ENCODE measurements at regions not wholly inside any gene's neighbourhood (a gene's known extent, or its start where the extent isn't known, plus 50 kb on each side); places are given as distances from the start of the nearest gene placed in this dataset.

DNA sequence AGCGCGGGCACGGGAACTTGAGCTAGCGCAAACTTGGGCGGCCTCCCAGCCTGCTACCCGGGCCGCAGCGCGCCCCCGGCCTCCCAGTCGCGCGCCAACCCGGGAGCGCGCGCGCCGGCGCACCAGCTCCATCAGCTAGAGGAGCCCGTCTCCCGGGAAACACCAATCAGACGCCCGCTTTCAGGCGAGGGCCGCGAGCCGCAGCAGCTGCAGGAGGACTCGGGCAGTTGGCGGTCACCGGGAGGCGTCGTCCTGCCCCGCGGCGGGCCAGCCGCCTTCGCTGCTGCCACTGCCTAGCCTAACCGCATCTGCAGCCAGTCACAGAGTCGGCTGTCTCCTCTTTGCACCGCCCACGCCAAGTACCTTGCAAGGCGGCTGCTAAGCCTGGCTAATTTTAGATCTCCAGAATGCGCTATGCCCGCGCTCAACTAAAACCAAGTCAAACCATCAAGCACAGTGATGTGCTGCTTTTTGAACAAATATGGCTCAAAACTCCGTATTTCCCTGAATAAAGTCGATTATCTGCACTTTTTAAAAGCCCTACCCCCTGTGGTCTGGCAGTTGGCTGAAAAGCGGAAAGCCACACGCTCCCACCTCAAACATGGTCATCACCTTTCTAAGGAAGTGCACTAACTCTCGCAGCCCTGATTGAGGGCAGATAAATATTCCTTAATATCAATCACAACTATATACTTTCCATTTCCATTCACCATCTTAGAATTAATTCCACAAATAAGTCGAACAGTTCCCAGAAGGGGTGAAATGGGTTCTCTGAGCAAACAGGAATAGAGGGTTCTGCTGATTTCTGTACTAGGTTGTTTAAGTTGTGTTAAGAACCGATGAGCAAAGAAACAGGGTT lies 221.8 kb downstream of the MEF2C start:
- H3K4me1 ChIP-seq (ENCODE audit: low read length): peaks cover 30% of the 10 kb centered on the region
- H4K20me1 ChIP-seq (ENCODE audit: insufficient read depth, low read length): no peaks in the 10 kb centered on the region

GRCh38 chr5:88660264-88660946 lies 222.6 kb downstream of the MEF2C start:
- Histone ChIP-seq H3F3A (ENCODE audit: insufficient read depth, low read length) (peaks cover 36% of the 10 kb centered on the region), H2AFZ (ENCODE audit: low read length) (peak overlapping the region; percentile 60), H3K4me2 (ENCODE audit: low read depth, low read length) (peak overlapping the region; percentile 93), H3K9me2 (replicated peaks; ENCODE audit: insufficient read depth, low read length) (no peaks in the 10 kb centered on the region), H4K20me1 (ENCODE audit: insufficient read depth, low read length) (no peaks in the 10 kb centered on the region), H3K27ac (ENCODE audit: low read length) (peak overlapping the region; percentile 98), H3K27me3 (replicated peaks; ENCODE audit: insufficient read depth, low read length) (no peaks in the 10 kb centered on the region), H3K4me3 (ENCODE audit: low read length) (peak overlapping the region; percentile 80), H3K4me1 (ENCODE audit: low read length) (peaks cover 27% of the 10 kb centered on the region), H3K36me3 (replicated peaks; ENCODE audit: insufficient read depth, low read length) (no peaks in the 10 kb centered on the region), H3K9me3 (replicated peaks; ENCODE audit: insufficient read depth, low read length) (no peaks in the 10 kb centered on the region), H3K79me2 (ENCODE audit: low read length) (peaks cover 9% of the 10 kb centered on the region), H3K9ac (ENCODE audit: low read length) (peak overlapping the region; percentile 86)
- DNase-seq: peak; percentile 91
- TF ChIP-seq EZH2phosphoT487 (IDR thresholded peaks at IDR 0.05; ENCODE audit: low read length) (no peak), EZH2 (optimal IDR thresholded peaks at IDR 0.05; ENCODE audit: low read depth, low read length) (no peak)
- TF ChIP-seq, protein P1, sequence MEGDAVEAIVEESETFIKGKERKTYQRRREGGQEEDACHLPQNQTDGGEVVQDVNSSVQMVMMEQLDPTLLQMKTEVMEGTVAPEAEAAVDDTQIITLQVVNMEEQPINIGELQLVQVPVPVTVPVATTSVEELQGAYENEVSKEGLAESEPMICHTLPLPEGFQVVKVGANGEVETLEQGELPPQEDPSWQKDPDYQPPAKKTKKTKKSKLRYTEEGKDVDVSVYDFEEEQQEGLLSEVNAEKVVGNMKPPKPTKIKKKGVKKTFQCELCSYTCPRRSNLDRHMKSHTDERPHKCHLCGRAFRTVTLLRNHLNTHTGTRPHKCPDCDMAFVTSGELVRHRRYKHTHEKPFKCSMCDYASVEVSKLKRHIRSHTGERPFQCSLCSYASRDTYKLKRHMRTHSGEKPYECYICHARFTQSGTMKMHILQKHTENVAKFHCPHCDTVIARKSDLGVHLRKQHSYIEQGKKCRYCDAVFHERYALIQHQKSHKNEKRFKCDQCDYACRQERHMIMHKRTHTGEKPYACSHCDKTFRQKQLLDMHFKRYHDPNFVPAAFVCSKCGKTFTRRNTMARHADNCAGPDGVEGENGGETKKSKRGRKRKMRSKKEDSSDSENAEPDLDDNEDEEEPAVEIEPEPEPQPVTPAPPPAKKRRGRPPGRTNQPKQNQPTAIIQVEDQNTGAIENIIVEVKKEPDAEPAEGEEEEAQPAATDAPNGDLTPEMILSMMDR (IDR thresholded peaks at IDR 0.05; ENCODE audit: low read length): no peak

More for the DNA sequence above, 221.8 kb downstream of the MEF2C start:
- TF ChIP-seq EZH2phosphoT487 (IDR thresholded peaks at IDR 0.05; ENCODE audit: low read length) (no peak), EZH2 (optimal IDR thresholded peaks at IDR 0.05; ENCODE audit: low read depth, low read length) (no peak)
- TF ChIP-seq, protein P1 (IDR thresholded peaks at IDR 0.05; ENCODE audit: low read length): no peak
- peaks cover 17% of the 10 kb centered on the region for H3K79me2 ChIP-seq (ENCODE audit: low read length)
- peaks cover 36% of the 10 kb centered on the region for H3F3A ChIP-seq (ENCODE audit: insufficient read depth, low read length)
- H3K9me2 ChIP-seq (replicated peaks; ENCODE audit: insufficient read depth, low read length): no peaks in the 10 kb centered on the region
- peak overlapping the region; percentile 80 for H3K4me3 ChIP-seq (ENCODE audit: low read length)
- H3K9me3 ChIP-seq (replicated peaks; ENCODE audit: insufficient read depth, low read length): no peaks in the 10 kb centered on the region
- peak; percentile 96 for DNase-seq
- peak overlapping the region; percentile 98 for H3K27ac ChIP-seq (ENCODE audit: low read length)
- H3K36me3 ChIP-seq (replicated peaks; ENCODE audit: insufficient read depth, low read length): no peaks in the 10 kb centered on the region
- no peaks in the 10 kb centered on the region for H3K27me3 ChIP-seq (replicated peaks; ENCODE audit: insufficient read depth, low read length)
- peak overlapping the region; percentile 86 for H3K9ac ChIP-seq (ENCODE audit: low read length)
- H3K4me2 ChIP-seq (ENCODE audit: low read depth, low read length): peak overlapping the region; percentile 93
- H2AFZ ChIP-seq (ENCODE audit: low read length): peak overlapping the region; percentile 73

DNA sequence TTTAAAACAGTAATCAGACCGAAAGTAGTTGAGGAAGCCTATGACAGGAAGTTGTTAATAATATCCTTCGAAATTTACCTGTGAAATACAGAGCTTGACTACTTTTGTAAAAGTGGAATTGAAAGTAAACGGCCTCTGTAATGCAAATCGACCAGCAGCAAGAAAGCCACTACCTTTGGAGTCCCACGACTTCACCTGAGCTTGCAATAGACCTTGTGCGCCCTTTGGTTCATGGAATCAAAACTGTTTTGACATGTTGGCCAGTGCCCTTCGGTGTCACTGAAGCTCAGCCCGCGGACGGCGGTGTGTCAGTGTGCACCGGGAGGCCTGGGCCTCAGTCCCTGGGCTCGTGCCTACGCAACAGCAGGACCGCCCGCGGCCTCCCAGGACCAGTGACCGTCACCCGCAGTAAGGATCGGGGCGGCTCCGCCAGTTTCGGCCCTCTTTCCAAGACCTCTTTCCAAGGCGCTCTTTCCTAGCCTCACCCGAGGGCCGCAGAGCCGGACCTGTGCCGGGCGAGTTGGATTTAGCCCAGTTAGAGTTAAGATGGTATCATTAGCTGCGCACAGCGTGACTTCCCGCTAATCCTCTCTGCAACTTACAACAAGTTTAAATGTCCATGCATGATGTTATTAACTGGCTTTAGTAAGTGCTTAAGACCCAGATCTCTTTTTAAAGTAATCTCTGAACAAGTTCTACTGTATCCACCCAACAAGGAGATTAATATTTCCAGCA lies 223.3 kb downstream of the MEF2C start:
- Histone ChIP-seq H3K27ac (ENCODE audit: low read length) (peak overlapping the region; percentile 98), H3K9ac (ENCODE audit: low read length) (peak overlapping the region; percentile 86), H3K4me2 (ENCODE audit: low read depth, low read length) (peak overlapping the region; percentile 93), H3K4me3 (ENCODE audit: low read length) (peak overlapping the region; percentile 80), H3F3A (ENCODE audit: insufficient read depth, low read length) (peaks cover 36% of the 10 kb centered on the region), H4K20me1 (ENCODE audit: insufficient read depth, low read length) (no peaks in the 10 kb centered on the region), H3K36me3 (replicated peaks; ENCODE audit: insufficient read depth, low read length) (no peaks in the 10 kb centered on the region), H3K9me2 (replicated peaks; ENCODE audit: insufficient read depth, low read length) (no peaks in the 10 kb centered on the region), H3K9me3 (replicated peaks; ENCODE audit: insufficient read depth, low read length) (no peaks in the 10 kb centered on the region), H3K27me3 (replicated peaks; ENCODE audit: insufficient read depth, low read length) (no peaks in the 10 kb centered on the region), H2AFZ (ENCODE audit: low read length) (peak overlapping the region; percentile 60), H3K4me1 (ENCODE audit: low read length) (peaks cover 21% of the 10 kb centered on the region), H3K79me2 (ENCODE audit: low read length) (peaks cover 3% of the 10 kb centered on the region; the same call in 1 of the 2 replicates)
- DNase-seq: peak; percentile 92
- TF ChIP-seq, protein P1 (IDR thresholded peaks at IDR 0.05; ENCODE audit: low read length): no peak
- TF ChIP-seq EZH2 (optimal IDR thresholded peaks at IDR 0.05; ENCODE audit: low read depth, low read length): no peak
- no peak for TF ChIP-seq EZH2phosphoT487 (IDR thresholded peaks at IDR 0.05; ENCODE audit: low read length)

All from MM.1S (cell line).